ENCODE measurements at regions not wholly inside any gene's neighbourhood (a gene's known extent, or its start where the extent isn't known, plus 50 kb on each side); places are given as distances from the start of the nearest gene placed in this dataset.

DNA sequence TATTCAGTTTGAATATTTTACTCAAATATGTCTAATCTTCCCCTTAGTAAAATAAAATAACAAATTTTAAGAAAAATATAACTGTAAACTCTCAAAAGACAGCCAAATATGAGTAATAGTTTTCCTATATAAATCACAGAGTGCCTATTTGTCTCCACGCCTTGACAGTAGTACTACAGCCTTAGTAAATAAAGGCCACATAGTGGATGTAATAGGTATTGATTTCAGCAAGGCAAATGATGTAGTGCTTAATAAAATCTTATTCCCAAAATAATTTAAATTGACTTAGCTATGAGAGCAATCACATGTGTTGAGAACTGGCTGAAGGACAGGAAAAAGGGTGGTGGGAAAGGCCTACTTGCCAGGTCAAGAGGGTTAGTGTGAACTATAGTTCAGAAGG lies 747.2 kb downstream of the OLFM4 start:
- peaks cover 4% of the 10 kb centered on the region for H3K27me3 Mint-ChIP-seq
- DNase-seq (ENCODE audit: low spot score, unreplicated experiment): no peak

GRCh38 chr13:53778937-53779336 lies 750.3 kb downstream of the OLFM4 start:
- Mint-ChIP-seq H3K9me3 (ENCODE audit: low read depth) (no peaks in the 10 kb centered on the region), H3K4me1 (ENCODE audit: low read depth) (peaks cover 25% of the 10 kb centered on the region), H3K36me3 (ENCODE audit: insufficient read depth) (no peaks in the 10 kb centered on the region), H3K27ac (no peak overlapping the region), H3K27me3 (peaks cover 7% of the 10 kb centered on the region), H3K4me3 (ENCODE audit: low read depth) (no peak overlapping the region)
- DNase-seq (ENCODE audit: low spot score, unreplicated experiment): no peak
- TF ChIP-seq, protein P1, sequence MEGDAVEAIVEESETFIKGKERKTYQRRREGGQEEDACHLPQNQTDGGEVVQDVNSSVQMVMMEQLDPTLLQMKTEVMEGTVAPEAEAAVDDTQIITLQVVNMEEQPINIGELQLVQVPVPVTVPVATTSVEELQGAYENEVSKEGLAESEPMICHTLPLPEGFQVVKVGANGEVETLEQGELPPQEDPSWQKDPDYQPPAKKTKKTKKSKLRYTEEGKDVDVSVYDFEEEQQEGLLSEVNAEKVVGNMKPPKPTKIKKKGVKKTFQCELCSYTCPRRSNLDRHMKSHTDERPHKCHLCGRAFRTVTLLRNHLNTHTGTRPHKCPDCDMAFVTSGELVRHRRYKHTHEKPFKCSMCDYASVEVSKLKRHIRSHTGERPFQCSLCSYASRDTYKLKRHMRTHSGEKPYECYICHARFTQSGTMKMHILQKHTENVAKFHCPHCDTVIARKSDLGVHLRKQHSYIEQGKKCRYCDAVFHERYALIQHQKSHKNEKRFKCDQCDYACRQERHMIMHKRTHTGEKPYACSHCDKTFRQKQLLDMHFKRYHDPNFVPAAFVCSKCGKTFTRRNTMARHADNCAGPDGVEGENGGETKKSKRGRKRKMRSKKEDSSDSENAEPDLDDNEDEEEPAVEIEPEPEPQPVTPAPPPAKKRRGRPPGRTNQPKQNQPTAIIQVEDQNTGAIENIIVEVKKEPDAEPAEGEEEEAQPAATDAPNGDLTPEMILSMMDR (IDR thresholded peaks at IDR 0.05; ENCODE audit: unreplicated experiment): peak; percentile 10

More for the DNA sequence above, 747.2 kb downstream of the OLFM4 start:
- no peaks in the 10 kb centered on the region for H3K9me3 Mint-ChIP-seq (ENCODE audit: low read depth)
- no peaks in the 10 kb centered on the region for H3K36me3 Mint-ChIP-seq (ENCODE audit: insufficient read depth)
- TF ChIP-seq, protein P1 (IDR thresholded peaks at IDR 0.05; ENCODE audit: unreplicated experiment): peak; percentile 26
- no peak overlapping the region for H3K4me3 Mint-ChIP-seq (ENCODE audit: low read depth)
- H3K27ac Mint-ChIP-seq: no peak overlapping the region
- peaks cover 16% of the 10 kb centered on the region for H3K4me1 Mint-ChIP-seq (ENCODE audit: low read depth)

DNA sequence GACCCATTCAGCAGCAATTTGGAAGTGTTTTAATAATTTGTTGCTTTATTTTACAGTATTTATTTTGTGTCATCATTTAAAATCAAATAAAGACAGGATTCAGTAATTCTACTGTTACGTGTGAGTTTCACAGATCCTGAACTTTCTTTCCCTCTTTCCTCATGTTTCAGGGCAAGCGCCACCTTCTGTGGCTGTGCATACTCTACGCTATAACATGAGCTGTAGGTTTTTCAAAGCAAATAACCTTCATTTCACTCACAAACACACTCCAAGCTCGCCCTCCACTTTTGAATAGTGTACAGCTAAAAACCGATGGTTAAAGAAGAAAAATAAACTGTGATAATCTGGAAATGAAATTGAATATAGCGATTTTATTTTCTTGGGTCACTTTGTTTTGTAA lies 753.3 kb downstream of the OLFM4 start:
- TF ChIP-seq, protein P1 (IDR thresholded peaks at IDR 0.05; ENCODE audit: unreplicated experiment): no peak
- no peak for DNase-seq (ENCODE audit: low spot score, unreplicated experiment)
- Mint-ChIP-seq H3K36me3 (ENCODE audit: insufficient read depth) (no peaks in the 10 kb centered on the region), H3K9me3 (ENCODE audit: low read depth) (no peaks in the 10 kb centered on the region), H3K4me3 (ENCODE audit: low read depth) (peak overlapping the region; percentile 59), H3K27ac (peak overlapping the region; percentile 14), H3K27me3 (peaks cover 10% of the 10 kb centered on the region), H3K4me1 (ENCODE audit: low read depth) (peaks cover 20% of the 10 kb centered on the region)

DNA sequence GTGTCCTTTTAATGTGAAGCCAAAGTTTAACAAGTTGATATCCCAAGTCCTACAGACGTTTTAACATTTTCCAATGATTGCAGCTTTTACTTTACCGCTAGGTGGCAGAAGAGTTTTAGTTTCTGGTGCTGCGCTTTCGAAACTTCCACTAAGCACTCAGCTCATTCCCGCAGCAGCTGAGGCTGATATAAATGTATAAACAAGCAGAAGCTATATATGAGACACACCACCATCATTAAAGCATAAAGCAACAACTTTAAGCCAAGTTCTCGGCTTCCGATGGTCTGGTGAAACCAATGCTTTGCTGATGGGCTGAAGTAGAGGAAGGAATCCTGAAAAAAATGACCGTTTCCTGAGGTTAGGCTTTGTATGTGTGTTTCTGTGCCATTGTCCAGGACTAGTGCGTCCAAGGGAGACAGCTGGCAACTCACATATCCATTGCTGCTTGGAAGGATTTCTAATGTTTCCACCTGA lies 753.9 kb downstream of the OLFM4 start:
- Mint-ChIP-seq H3K36me3 (ENCODE audit: insufficient read depth) (no peaks in the 10 kb centered on the region), H3K27ac (peak overlapping the region; percentile 70), H3K27me3 (peaks cover 10% of the 10 kb centered on the region), H3K9me3 (ENCODE audit: low read depth) (no peaks in the 10 kb centered on the region), H3K4me1 (ENCODE audit: low read depth) (peaks cover 20% of the 10 kb centered on the region), H3K4me3 (ENCODE audit: low read depth) (peak overlapping the region; percentile 59)
- peak; percentile 11 for DNase-seq (ENCODE audit: low spot score, unreplicated experiment)
- TF ChIP-seq, protein P1 (IDR thresholded peaks at IDR 0.05; ENCODE audit: unreplicated experiment): peak; percentile 87

GRCh38 chr13:53783471-53783870 lies 754.9 kb downstream of the OLFM4 start:
- H3K27ac Mint-ChIP-seq: peak overlapping the region; percentile 1

More at GRCh38 chr13:53783471-53783870, 754.9 kb downstream of the OLFM4 start:
- no peak for DNase-seq (ENCODE audit: low spot score, unreplicated experiment)
- peaks cover 10% of the 10 kb centered on the region for H3K27me3 Mint-ChIP-seq
- peaks cover 18% of the 10 kb centered on the region for H3K4me1 Mint-ChIP-seq (ENCODE audit: low read depth)
- no peaks in the 10 kb centered on the region for H3K9me3 Mint-ChIP-seq (ENCODE audit: low read depth)
- no peak overlapping the region for H3K4me3 Mint-ChIP-seq (ENCODE audit: low read depth)
- TF ChIP-seq, protein P1 (IDR thresholded peaks at IDR 0.05; ENCODE audit: unreplicated experiment): no peak
- no peaks in the 10 kb centered on the region for H3K36me3 Mint-ChIP-seq (ENCODE audit: insufficient read depth)
